ENCODE measurements at regions not wholly inside any gene's neighbourhood (a gene's known extent, or its start where the extent isn't known, plus 50 kb on each side); places are given as distances from the start of the nearest gene placed in this dataset.

GRCh38 chr14:53793790-53794505 is 162.7 kb downstream of the BMP4 start:
- TF ChIP-seq CTCF (IDR thresholded peaks at IDR 0.05; ENCODE audit: insufficient read depth, low read length, poor library complexity, severe bottlenecking): no peak
- no peak for TF ChIP-seq EZH2phosphoT487 (conservative IDR thresholded peaks at IDR 0.05; ENCODE audit: low read length)

Data from SU-DHL-6 (cell line).